Lower leg skin (tissue), 3 donors: ENCODE measurements at regions not wholly inside any gene's neighbourhood (a gene's known extent, or its start where the extent isn't known, plus 50 kb on each side); places are given as distances from the start of the nearest gene placed in this dataset.

ENCODE experiments used
- CTCF ChIP-seq, 3 donors: fragments of 450-650 bp; IDR thresholded peaks; one replicate each; pipeline ENCODE4 v1.5.1; 2016; ENCODE audit warnings: antibody characterized with exemption in 3 of 3, mild to moderate bottlenecking in 3 of 3, moderate library complexity in 2 of 3
- POLR2A ChIP-seq, 2 donors: fragments of 450-650 bp; IDR thresholded peaks; one replicate each; pipeline ENCODE4 v1.6.1; 2016 to 2017; ENCODE audit warnings: antibody characterized with exemption in 2 of 2, mild to moderate bottlenecking in 1 of 2, moderate library complexity in 1 of 2

GRCh38 chr2:80874374-80874773, 569.8 kb upstream of the LRRTM1 start:
- TF ChIP-seq CTCF (IDR thresholded peaks at IDR 0.05) (no peak), POLR2A (IDR thresholded peaks at IDR 0.05) (no peak)
